AG04450 (cell line): ENCODE measurements at regions not wholly inside any gene's neighbourhood (a gene's known extent, or its start where the extent isn't known, plus 50 kb on each side); places are given as distances from the start of the nearest gene placed in this dataset.

Experiments used
- CTCF ChIA-PET: fragments of 300-600, 350-600 bp; formaldehyde crosslinking; extraction: SDS; loops from one replicate; lab custom pipeline; 2022; ENCODE audit warnings: antibody characterized with exemption, inconsistent platforms; lab: Charles Lee
- POLR2A ChIA-PET: fragments of 350-600 bp; formaldehyde crosslinking; extraction: SDS; loops from one replicate; lab custom pipeline; 2021; ENCODE audit warnings: antibody characterized with exemption, inconsistent platforms; lab: Yijun Ruan, JAX
- DNase-seq: peaks from one replicate; pipeline ENCODE4 v3.0.0-alpha.2; 2011; ENCODE audit warnings: low read depth, low spot score
- H3K27ac ChIP-seq: one replicate; pipeline ENCODE4 v1.5.1; 2012; ENCODE audit warnings: low read depth, low read length, control low read depth
- H3K27me3 ChIP-seq: one replicate; pipeline ENCODE4 v1.6.0; 2012; ENCODE audit warnings: low read length; ENCODE audit not compliant: control insufficient read depth, insufficient read depth
- H3K4me3 ChIP-seq: 2 replicates; pipeline ENCODE4 v1.5.1; 2011; ENCODE audit warnings: mild to moderate bottlenecking, low read depth, low read length, control low read depth
- H3K9me3 ChIP-seq: 2 replicates; pipeline ENCODE4 v1.5.1; 2012; ENCODE audit warnings: low read length; ENCODE audit not compliant: control insufficient read depth, insufficient read depth
- TF ChIP-seq, protein P1 (sequence below): IDR thresholded peaks from 2 replicates; pipeline ENCODE4 v1.5.1; 2011; ENCODE audit warnings: low read depth, low read length, control low read depth, inconsistent platforms

DNA sequence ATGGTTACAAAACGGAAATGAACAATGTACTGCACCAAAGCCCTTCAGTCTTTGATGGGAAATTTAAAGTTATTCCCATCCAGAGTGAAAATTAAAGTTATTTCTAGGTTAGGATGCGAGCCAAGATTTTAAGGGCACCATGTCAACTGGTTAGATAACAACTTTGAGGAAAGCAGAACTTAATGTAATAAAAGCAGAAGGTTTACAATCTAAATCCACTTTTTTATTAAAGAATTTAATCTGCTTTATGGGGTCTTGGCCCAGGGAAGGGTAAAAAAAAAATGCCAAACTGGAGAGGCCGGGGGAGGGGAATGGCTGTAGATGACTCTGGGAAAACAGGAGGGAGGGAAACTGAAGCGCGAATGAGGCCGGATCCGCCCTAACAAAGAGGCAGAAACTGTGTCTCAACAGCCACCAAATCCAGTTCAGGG, 108.2 kb upstream of the ATF7IP start:
- POLR2A ChIA-PET: interaction anchor here (0.6 to 1.9 kb wide), 8 partner anchors 108 to 250 kb away, joined by 3 to 28 read pairs (median 8); partner anchors contain the start of gene ATF7IP
- TF ChIP-seq, protein P1, sequence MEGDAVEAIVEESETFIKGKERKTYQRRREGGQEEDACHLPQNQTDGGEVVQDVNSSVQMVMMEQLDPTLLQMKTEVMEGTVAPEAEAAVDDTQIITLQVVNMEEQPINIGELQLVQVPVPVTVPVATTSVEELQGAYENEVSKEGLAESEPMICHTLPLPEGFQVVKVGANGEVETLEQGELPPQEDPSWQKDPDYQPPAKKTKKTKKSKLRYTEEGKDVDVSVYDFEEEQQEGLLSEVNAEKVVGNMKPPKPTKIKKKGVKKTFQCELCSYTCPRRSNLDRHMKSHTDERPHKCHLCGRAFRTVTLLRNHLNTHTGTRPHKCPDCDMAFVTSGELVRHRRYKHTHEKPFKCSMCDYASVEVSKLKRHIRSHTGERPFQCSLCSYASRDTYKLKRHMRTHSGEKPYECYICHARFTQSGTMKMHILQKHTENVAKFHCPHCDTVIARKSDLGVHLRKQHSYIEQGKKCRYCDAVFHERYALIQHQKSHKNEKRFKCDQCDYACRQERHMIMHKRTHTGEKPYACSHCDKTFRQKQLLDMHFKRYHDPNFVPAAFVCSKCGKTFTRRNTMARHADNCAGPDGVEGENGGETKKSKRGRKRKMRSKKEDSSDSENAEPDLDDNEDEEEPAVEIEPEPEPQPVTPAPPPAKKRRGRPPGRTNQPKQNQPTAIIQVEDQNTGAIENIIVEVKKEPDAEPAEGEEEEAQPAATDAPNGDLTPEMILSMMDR: no peak
- Histone ChIP-seq H3K9me3 (peaks cover 10% of the 10 kb centered on the region), H3K27ac (peak overlapping the region; percentile 74), H3K4me3 (no peak overlapping the region), H3K27me3 (no peaks in the 10 kb centered on the region)
- CTCF ChIA-PET: interaction anchor here (1.1 to 2.5 kb wide), 3 partner anchors 17 to 108 kb away, joined by 4 to 18 read pairs (median 5); partner anchors contain the start of gene ATF7IP
- no peak for DNase-seq

DNA sequence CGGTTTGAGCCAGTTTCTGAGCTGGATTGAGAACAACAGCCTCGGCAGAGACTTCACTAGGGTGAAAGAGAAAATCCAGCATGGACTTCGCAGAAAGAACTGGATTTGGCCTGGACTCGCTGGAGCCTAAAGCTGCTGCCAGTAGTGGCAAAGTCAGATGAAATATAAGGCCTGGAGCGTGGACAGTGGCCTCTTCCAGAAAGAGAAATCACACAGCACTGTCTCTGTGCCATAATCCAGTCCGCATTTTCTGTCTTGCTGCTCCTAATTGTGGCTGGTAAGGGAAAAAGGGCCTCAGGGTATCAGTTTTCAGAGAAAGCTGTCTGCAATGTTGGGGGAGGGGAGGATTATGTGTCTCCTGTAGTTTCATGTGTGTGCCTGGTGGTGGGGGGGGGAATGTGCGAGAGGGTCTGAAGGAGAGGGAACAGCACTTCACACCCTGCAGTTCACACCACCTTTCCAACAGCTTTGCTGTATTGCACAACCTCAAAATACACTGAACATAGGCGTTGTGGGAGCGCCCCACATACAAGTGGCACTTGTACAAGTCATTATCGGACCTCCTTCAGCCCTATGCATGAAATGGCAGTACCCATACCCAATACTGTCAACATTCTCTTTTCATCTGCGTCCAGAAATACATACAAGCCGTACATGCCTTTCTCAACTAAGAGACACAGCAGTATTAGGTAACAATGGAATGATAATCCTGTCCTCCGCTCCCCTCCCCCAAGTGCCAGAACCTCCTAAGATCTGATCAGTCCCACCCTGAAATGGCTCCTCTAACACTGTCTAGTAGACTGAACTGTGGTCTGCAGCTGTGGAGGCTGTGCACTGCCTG, 107.5 kb upstream of the ATF7IP start:
- H3K27me3 ChIP-seq: no peaks in the 10 kb centered on the region
- H3K27ac ChIP-seq: peak overlapping the region; percentile 74
- POLR2A ChIA-PET: interaction anchor here (0.6 to 1.9 kb wide), 8 partner anchors 108 to 249 kb away, joined by 3 to 28 read pairs (median 8); partner anchors contain the start of gene ATF7IP
- 0 out of 2 replicates have a peak overlapping the region, but pooled peaks have one; percentile 32 for H3K4me3 ChIP-seq
- CTCF ChIA-PET: interaction anchor here (0.6 to 2.5 kb wide), 4 partner anchors 18 to 237 kb away, joined by 3 to 18 read pairs (median 4); partner anchors contain the start of gene ATF7IP
- peaks cover 10% of the 10 kb centered on the region for H3K9me3 ChIP-seq
- DNase-seq: peak; percentile 99
- TF ChIP-seq, protein P1: no peak

DNA sequence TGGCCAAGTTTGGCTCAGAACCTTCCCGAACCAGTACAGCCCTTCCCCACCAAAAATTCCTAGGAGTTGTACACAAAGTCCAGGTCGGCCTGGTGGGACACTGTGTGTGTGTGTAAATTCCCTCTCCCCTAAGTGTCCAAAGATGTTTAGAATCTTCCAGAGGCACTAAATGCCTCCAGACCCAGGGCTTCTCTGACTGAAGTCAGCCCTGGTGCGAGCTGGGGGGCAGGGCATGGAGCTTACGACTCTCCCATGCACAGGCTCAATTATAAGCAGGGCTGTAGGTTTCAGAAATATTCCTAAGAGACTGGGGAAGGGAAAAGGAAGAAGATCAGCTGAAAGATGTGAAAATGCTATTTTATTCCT, 106.9 kb upstream of the ATF7IP start:
- ChIA-PET POLR2A (interaction anchor here (1.0 to 1.9 kb wide), 3 partner anchors 107 to 136 kb away, joined by 4 to 28 read pairs (median 8); partner anchors contain the start of gene ATF7IP), CTCF (interaction anchor here (0.9 to 2.5 kb wide), 4 partner anchors 20 to 159 kb away, joined by 3 to 18 read pairs (median 4); partner anchors contain the start of gene ATF7IP)
- no peak overlapping the region for H3K4me3 ChIP-seq
- no peaks in the 10 kb centered on the region for H3K27me3 ChIP-seq
- peak overlapping the region; percentile 25 for H3K27ac ChIP-seq
- no peak for DNase-seq
- peaks cover 10% of the 10 kb centered on the region for H3K9me3 ChIP-seq
- TF ChIP-seq, protein P1: no peak

DNA sequence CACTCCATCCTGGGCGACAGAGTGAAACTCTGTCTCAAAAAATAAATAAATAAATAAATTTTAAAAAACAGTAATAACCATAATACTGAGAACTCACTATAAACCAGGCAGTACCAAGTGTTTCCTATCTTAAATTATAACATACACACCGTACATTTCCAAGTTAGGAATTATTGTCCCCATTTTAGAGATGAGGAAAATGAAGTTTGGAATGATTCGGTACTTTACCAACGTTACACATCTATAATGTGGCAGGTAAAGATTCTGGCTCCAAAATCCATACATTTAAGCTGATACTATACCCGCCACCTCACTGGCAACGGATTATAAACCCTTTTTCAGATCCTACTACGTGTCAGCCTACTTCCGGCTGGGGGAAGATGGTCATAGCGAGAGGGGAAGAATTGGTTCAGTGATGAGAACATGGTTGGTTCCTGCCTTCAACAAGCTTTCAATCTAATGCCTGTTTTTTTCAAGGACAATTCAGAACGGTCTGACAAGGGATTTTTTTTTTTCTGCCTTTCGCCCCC, 105.9 kb upstream of the ATF7IP start:
- ChIA-PET CTCF (interaction anchor here (0.6 to 2.5 kb wide), 5 partner anchors 106 to 530 kb away, joined by 3 to 18 read pairs (median 3); partner anchors contain the start of gene ATF7IP), POLR2A (interaction anchor here (0.7 to 2.0 kb wide), 2 partner anchors 106 to 1216 kb away, joined by 3 to 12 read pairs; partner anchors contain the start of gene ATF7IP)
- H3K27me3 ChIP-seq: no peaks in the 10 kb centered on the region
- H3K4me3 ChIP-seq: no peak overlapping the region
- peak overlapping the region; percentile 85 for H3K27ac ChIP-seq
- H3K9me3 ChIP-seq: peaks cover 15% of the 10 kb centered on the region
- no peak for DNase-seq
- TF ChIP-seq, protein P1: no peak
